Panc1 (cell line): ENCODE measurements at regions not wholly inside any gene's neighbourhood (a gene's known extent, or its start where the extent isn't known, plus 50 kb on each side); places are given as distances from the start of the nearest gene placed in this dataset.

ENCODE experiments used
- CTCF ChIP-seq: fragments of 450-650 bp; IDR thresholded peaks from 2 replicates; pipeline ENCODE4 v1.5.1; 2017; ENCODE audit warnings: mild to moderate bottlenecking
- REST ChIP-seq, 2 experiments: IDR thresholded peaks; 2 replicates each; pipeline ENCODE4 v1.6.1; 2011 to 2012; ENCODE audit warnings: low read depth in 2 of 2, control low read depth in 1 of 2, low read length in 1 of 2, mild to moderate bottlenecking in 1 of 2, moderate library complexity in 1 of 2; ENCODE audit not compliant: insufficient read depth in 1 of 2

- TF ChIP-seq CTCF (no peak), REST (IDR thresholded peaks at IDR 0.05; ENCODE audit: insufficient read depth in 1 of 2, low read depth in 2 of 2, low read length in 1 of 2) (no peak)
These were observed 107.9 kb upstream of the PARD3B start for GRCh38 chr2:204437408-204437807.
